Nephron progenitor cell (in vitro differentiated cells): ENCODE measurements at regions not wholly inside any gene's neighbourhood (a gene's known extent, or its start where the extent isn't known, plus 50 kb on each side); places are given as distances from the start of the nearest gene placed in this dataset.

Source experiments
- DNase-seq: peaks from one replicate; pipeline ENCODE4 v3.0.0; 2021
- H3K27ac Mint-ChIP-seq: 2 replicates; pipeline ENCODE4 v1.8.0; 2021; ENCODE audit warnings: mild to moderate bottlenecking, moderate library complexity, mixed read lengths
- H3K27me3 Mint-ChIP-seq: 2 replicates; pipeline ENCODE4 v1.8.0; 2021; ENCODE audit warnings: mild to moderate bottlenecking, low read depth, mixed read lengths; ENCODE audit not compliant: poor library complexity
- H3K36me3 Mint-ChIP-seq: 2 replicates; pipeline ENCODE4 v1.8.0; 2021; ENCODE audit warnings: low read depth, mixed read lengths
- H3K4me1 Mint-ChIP-seq: 2 replicates; pipeline ENCODE4 v1.8.0; 2021; ENCODE audit warnings: mixed read lengths
- H3K4me3 Mint-ChIP-seq: 2 replicates; pipeline ENCODE4 v1.8.0; 2021; ENCODE audit warnings: mild to moderate bottlenecking, moderate library complexity, mixed read lengths
- H3K9me3 Mint-ChIP-seq: 2 replicates; pipeline ENCODE4 v1.8.0; 2021; ENCODE audit warnings: mild to moderate bottlenecking, moderate library complexity, mixed read lengths
- CTCF ChIP-seq: fragments of 200-600 bp; sonication (generic); IDR thresholded peaks from 2 replicates; pipeline ENCODE4 v1.5.0; 2021; ENCODE audit warnings: antibody characterized with exemption

GRCh38 chr21:19433623-19434022 lies 1030.0 kb upstream of the TMPRSS15 start:
- H3K27ac Mint-ChIP-seq = no peak overlapping the region
- DNase-seq = no peak
- no peaks in the 10 kb centered on the region for H3K27me3 Mint-ChIP-seq
- H3K4me1 Mint-ChIP-seq = no peaks in the 10 kb centered on the region
- H3K9me3 Mint-ChIP-seq = peaks cover 18% of the 10 kb centered on the region
- no peak overlapping the region for H3K4me3 Mint-ChIP-seq
- no peak for TF ChIP-seq CTCF
- H3K36me3 Mint-ChIP-seq = no peaks in the 10 kb centered on the region

DNA sequence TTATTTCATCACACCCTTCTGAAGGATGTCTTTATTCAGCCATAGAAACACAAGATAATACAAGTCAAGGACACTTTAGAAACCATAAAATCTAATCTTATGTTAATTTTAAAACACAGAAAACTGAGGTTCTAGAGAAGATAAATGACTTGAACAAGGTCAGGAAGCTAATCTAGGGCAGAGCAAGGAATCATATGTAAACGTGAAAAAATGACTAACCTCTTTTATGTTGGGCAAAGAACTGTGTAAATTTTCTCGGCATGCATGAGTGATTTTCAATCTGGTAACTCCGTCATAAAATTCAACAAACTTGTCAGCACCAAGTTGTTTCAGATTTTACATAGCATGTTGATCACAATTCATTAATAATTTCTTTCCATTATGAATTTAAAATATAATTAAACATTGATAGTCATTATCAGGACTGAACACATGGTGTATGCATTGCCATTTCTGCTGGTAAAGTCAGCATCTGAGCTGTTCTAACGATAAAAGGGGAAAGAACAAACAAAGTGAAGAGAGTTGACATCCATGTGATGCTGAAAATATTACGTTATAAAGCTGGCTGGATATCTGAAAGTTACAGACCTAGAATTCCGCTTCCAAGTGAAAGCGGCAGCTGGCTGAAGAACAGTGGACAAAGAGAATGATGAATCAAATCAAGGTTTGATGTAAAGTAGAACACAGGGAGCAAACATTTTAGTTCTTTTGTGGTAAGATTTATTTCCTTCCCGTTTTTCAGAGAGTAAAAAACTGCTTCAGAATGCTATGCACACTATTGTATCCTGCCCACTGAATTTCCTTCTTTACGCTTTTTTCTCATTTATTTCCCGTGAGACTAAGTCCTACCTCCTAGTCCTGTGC lies 1037.4 kb upstream of the TMPRSS15 start:
- Mint-ChIP-seq H3K4me3 (no peak overlapping the region), H3K27me3 (no peaks in the 10 kb centered on the region), H3K36me3 (no peaks in the 10 kb centered on the region), H3K9me3 (no peaks in the 10 kb centered on the region), H3K27ac (no peak overlapping the region), H3K4me1 (no peaks in the 10 kb centered on the region)
- TF ChIP-seq CTCF = no peak
- no peak for DNase-seq

GRCh38 chr21:19458295-19458694 lies 1054.7 kb upstream of the TMPRSS15 start:
- DNase-seq = no peak
- Mint-ChIP-seq H3K9me3 (no peaks in the 10 kb centered on the region), H3K27me3 (no peaks in the 10 kb centered on the region), H3K4me3 (no peak overlapping the region), H3K27ac (no peak overlapping the region), H3K4me1 (no peaks in the 10 kb centered on the region), H3K36me3 (no peaks in the 10 kb centered on the region)
- TF ChIP-seq CTCF = no peak

DNA sequence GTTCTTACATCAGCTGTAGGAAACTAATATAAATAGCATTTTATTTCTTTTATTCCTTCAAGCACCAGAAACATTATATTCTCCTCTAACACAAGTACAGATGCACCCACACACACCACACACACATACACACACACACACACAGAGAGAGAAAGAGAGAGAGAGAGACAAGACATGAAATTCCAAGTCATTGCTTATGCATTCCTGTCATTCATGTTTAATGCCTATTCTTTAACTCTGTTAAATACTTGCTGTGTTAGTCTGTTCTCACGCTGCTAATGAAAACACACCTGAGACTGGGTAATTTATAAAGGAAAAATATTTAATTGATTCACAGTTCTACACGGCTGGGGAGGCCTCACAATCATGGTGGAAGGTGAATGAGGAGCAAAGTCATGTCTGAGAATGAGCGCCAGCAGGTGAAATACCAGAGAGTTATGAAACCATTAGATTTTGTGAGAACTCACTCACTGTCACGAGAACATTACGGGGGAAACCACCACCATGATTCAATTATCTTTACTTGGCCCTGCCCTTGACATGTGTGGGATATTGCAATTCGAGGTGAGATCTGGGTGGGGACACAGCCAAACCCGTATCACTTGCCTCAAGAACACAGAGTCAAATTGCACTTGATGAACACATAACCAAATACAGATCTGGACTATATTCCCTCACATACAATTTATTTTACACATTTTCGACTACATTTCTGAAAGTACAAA lies 1058.1 kb upstream of the TMPRSS15 start:
- Mint-ChIP-seq H3K27ac (no peak overlapping the region), H3K4me3 (no peak overlapping the region), H3K9me3 (no peaks in the 10 kb centered on the region), H3K27me3 (no peaks in the 10 kb centered on the region), H3K4me1 (no peaks in the 10 kb centered on the region), H3K36me3 (no peaks in the 10 kb centered on the region)
- no peak for TF ChIP-seq CTCF
- DNase-seq = no peak

DNA sequence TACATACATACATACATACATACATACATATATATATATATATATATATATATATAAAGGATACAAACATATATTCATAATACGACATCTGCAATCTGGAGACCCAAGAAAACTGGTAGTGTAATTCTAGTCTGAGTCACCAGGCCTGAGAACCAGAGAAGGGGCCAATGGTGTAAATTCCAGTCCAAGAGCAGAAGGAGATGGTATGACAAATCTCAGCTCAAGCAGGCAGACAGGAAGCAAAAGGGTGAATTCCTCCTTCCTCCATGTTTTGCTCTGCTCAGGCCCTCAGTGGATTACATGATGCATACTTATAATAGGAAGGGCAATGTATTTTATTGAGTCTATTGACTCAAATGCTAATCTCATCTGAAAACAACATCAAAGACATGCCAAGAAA lies 1060.4 kb upstream of the TMPRSS15 start:
- Mint-ChIP-seq H3K4me1 (no peaks in the 10 kb centered on the region), H3K27me3 (no peaks in the 10 kb centered on the region), H3K9me3 (peaks cover 7% of the 10 kb centered on the region), H3K4me3 (no peak overlapping the region), H3K27ac (no peak overlapping the region), H3K36me3 (no peaks in the 10 kb centered on the region)
- TF ChIP-seq CTCF = no peak
- DNase-seq = no peak
